Mammary epithelial cell (primary cell): ENCODE measurements at regions not wholly inside any gene's neighbourhood (a gene's known extent, or its start where the extent isn't known, plus 50 kb on each side); places are given as distances from the start of the nearest gene placed in this dataset.

Source experiments
- CTCF ChIP-seq, 2 donors: IDR thresholded peaks in 1 of 2; conservative IDR thresholded peaks in 1 of 2; 2 replicates each; pipeline ENCODE4 v1.5.1; 2011 to 2012; ENCODE audit warnings: inconsistent platforms in 2 of 2, low read length in 2 of 2, mild to moderate bottlenecking in 2 of 2, control low read depth in 1 of 2, low read depth in 1 of 2; ENCODE audit not compliant: insufficient read depth in 1 of 2; ENCODE audit errors: extremely low read depth in 1 of 2
- EZH2 ChIP-seq: IDR thresholded peaks from 2 replicates; pipeline ENCODE4 v1.6.1; 2012; ENCODE audit warnings: low read length, inconsistent platforms, borderline replicate concordance

GRCh38 chr1:229158927-229159326 lies 112.0 kb upstream of the RAB4A start:
- TF ChIP-seq CTCF (conservative IDR thresholded peaks at IDR 0.05 in 1 of 2, IDR thresholded peaks at IDR 0.05 in 1 of 2; ENCODE audit: extremely low read depth in 1 of 2, insufficient read depth in 1 of 2, low read depth in 1 of 2, low read length in 2 of 2), result no peak
- no peak for TF ChIP-seq EZH2
